Muscle of leg (tissue), 3 donors: ENCODE measurements at regions not wholly inside any gene's neighbourhood (a gene's known extent, or its start where the extent isn't known, plus 50 kb on each side); places are given as distances from the start of the nearest gene placed in this dataset.

ENCODE experiments used
- DNase-seq: peaks from one replicate; pipeline ENCODE4 v3.0.0; 2013
- H3K27ac ChIP-seq: one replicate; pipeline ENCODE4 v1.5.1; 2013; ENCODE audit warnings: mild to moderate bottlenecking, low read length, control low read depth
- H3K27me3 ChIP-seq: one replicate; pipeline ENCODE4 v1.6.1; 2013; ENCODE audit warnings: low read length; ENCODE audit not compliant: control insufficient read depth, insufficient read depth
- H3K36me3 ChIP-seq: one replicate; pipeline ENCODE4 v1.6.1; 2013; ENCODE audit warnings: low read length; ENCODE audit not compliant: control insufficient read depth, insufficient read depth
- H3K4me1 ChIP-seq: one replicate; pipeline ENCODE4 v1.6.1; 2013; ENCODE audit warnings: low read length; ENCODE audit not compliant: control insufficient read depth, insufficient read depth
- H3K4me3 ChIP-seq: one replicate; pipeline ENCODE4 v1.5.1; 2013; ENCODE audit warnings: low read length, control low read depth
- H3K9me3 ChIP-seq: replicated peaks from 2 replicates; pipeline ENCODE4 v1.6.1; 2013; ENCODE audit warnings: low read depth, low read length; ENCODE audit not compliant: control insufficient read depth
- WGBS: methylation state at CpG from one replicate; pipeline ENCODE4 v1.1.5; 2013; ENCODE audit warnings: missing lambda C conversion rate; ENCODE audit not compliant: insufficient coverage; 5-methylcytosine and 5-hydroxymethylcytosine counted together

GRCh38 chr18:51824746-51825145 is 515.3 kb upstream of the DCC start:
- no peak for DNase-seq
- no peaks in the 10 kb centered on the region for H3K36me3 ChIP-seq
- H3K27ac ChIP-seq, result no peak overlapping the region
- H3K27me3 ChIP-seq, result no peaks in the 10 kb centered on the region
- WGBS, result no CpG with 5 or more reads among the region's 2 CpGs
- no peaks in the 10 kb centered on the region for H3K4me1 ChIP-seq
- H3K4me3 ChIP-seq, result no peak overlapping the region
- H3K9me3 ChIP-seq, result peaks cover 2% of the 10 kb centered on the region

- Histone ChIP-seq H3K27ac (no peak overlapping the region), H3K9me3 (no peaks in the 10 kb centered on the region), H3K4me1 (no peaks in the 10 kb centered on the region), H3K36me3 (no peaks in the 10 kb centered on the region), H3K4me3 (no peak overlapping the region), H3K27me3 (no peaks in the 10 kb centered on the region)
- WGBS, result 86% methylated on average over 3 of the region's 6 CpGs
- no peak for DNase-seq
These were observed 506.1 kb upstream of the DCC start for GRCh38 chr18:51833850-51834249.

- Histone ChIP-seq H3K27me3 (no peaks in the 10 kb centered on the region), H3K9me3 (no peaks in the 10 kb centered on the region), H3K36me3 (no peaks in the 10 kb centered on the region), H3K4me3 (no peak overlapping the region), H3K27ac (no peak overlapping the region), H3K4me1 (no peaks in the 10 kb centered on the region)
- no peak for DNase-seq
- WGBS, result 88% methylated on average over 2 of the region's 2 CpGs
These were observed 491.3 kb upstream of the DCC start for GRCh38 chr18:51848702-51849101.

- H3K4me1 ChIP-seq, result no peaks in the 10 kb centered on the region
- H3K9me3 ChIP-seq, result no peaks in the 10 kb centered on the region
- H3K4me3 ChIP-seq, result no peak overlapping the region
- no peaks in the 10 kb centered on the region for H3K27me3 ChIP-seq
- no peaks in the 10 kb centered on the region for H3K36me3 ChIP-seq
- no peak for DNase-seq
- no peak overlapping the region for H3K27ac ChIP-seq
These were observed 487.3 kb upstream of the DCC start for GRCh38 chr18:51852681-51853080.

- DNase-seq, result no peak
- no peak overlapping the region for H3K4me3 ChIP-seq
- H3K4me1 ChIP-seq, result no peaks in the 10 kb centered on the region
- no peaks in the 10 kb centered on the region for H3K36me3 ChIP-seq
- 86% methylated on average over 1 of the region's 5 CpGs for WGBS
- no peaks in the 10 kb centered on the region for H3K27me3 ChIP-seq
- H3K27ac ChIP-seq, result no peak overlapping the region
- H3K9me3 ChIP-seq, result no peaks in the 10 kb centered on the region
These were observed 482.0 kb upstream of the DCC start for GRCh38 chr18:51857989-51858388.

GRCh38 chr18:51861046-51861445 is 479.0 kb upstream of the DCC start:
- H3K27ac ChIP-seq, result no peak overlapping the region
- H3K27me3 ChIP-seq, result no peaks in the 10 kb centered on the region
- H3K4me1 ChIP-seq, result no peaks in the 10 kb centered on the region
- H3K36me3 ChIP-seq, result no peaks in the 10 kb centered on the region
- no CpG with 5 or more reads among the region's 2 CpGs for WGBS
- no peak overlapping the region for H3K4me3 ChIP-seq
- H3K9me3 ChIP-seq, result peaks cover 5% of the 10 kb centered on the region
- DNase-seq, result no peak

GRCh38 chr18:51862051-51862715 is 477.8 kb upstream of the DCC start:
- peaks cover 5% of the 10 kb centered on the region for H3K9me3 ChIP-seq
- WGBS, result 92% methylated on average over 2 of the region's 4 CpGs
- no peak overlapping the region for H3K27ac ChIP-seq
- no peak for DNase-seq
- H3K4me3 ChIP-seq, result no peak overlapping the region
- H3K27me3 ChIP-seq, result no peaks in the 10 kb centered on the region
- no peaks in the 10 kb centered on the region for H3K4me1 ChIP-seq
- no peaks in the 10 kb centered on the region for H3K36me3 ChIP-seq

GRCh38 chr18:51864219-51864965 is 475.6 kb upstream of the DCC start:
- Histone ChIP-seq H3K4me1 (no peaks in the 10 kb centered on the region), H3K36me3 (no peaks in the 10 kb centered on the region), H3K27ac (no peak overlapping the region), H3K9me3 (peaks cover 8% of the 10 kb centered on the region), H3K4me3 (no peak overlapping the region), H3K27me3 (no peaks in the 10 kb centered on the region)
- DNase-seq, result no peak
- 89% methylated on average over 34 of the region's 36 CpGs for WGBS

GRCh38 chr18:51865538-51865937 is 474.5 kb upstream of the DCC start:
- WGBS, result no CpG with 5 or more reads among the region's 1 CpG
- no peaks in the 10 kb centered on the region for H3K27me3 ChIP-seq

GRCh38 chr18:51867767-51868166 is 472.2 kb upstream of the DCC start:
- no peak overlapping the region for H3K27ac ChIP-seq
- no peaks in the 10 kb centered on the region for H3K27me3 ChIP-seq
- H3K36me3 ChIP-seq, result no peaks in the 10 kb centered on the region
- no peaks in the 10 kb centered on the region for H3K4me1 ChIP-seq
- peaks cover 10% of the 10 kb centered on the region for H3K9me3 ChIP-seq
- peak; percentile 51 for DNase-seq
- no peak overlapping the region for H3K4me3 ChIP-seq

More at GRCh38 chr18:51865538-51865937, 474.5 kb upstream of the DCC start:
- Histone ChIP-seq H3K4me1 (no peaks in the 10 kb centered on the region), H3K4me3 (no peak overlapping the region), H3K36me3 (no peaks in the 10 kb centered on the region), H3K9me3 (peaks cover 8% of the 10 kb centered on the region), H3K27ac (no peak overlapping the region)
- no peak for DNase-seq
